ENCODE measurements at regions not wholly inside any gene's neighbourhood (a gene's known extent, or its start where the extent isn't known, plus 50 kb on each side); places are given as distances from the start of the nearest gene placed in this dataset.

DNA sequence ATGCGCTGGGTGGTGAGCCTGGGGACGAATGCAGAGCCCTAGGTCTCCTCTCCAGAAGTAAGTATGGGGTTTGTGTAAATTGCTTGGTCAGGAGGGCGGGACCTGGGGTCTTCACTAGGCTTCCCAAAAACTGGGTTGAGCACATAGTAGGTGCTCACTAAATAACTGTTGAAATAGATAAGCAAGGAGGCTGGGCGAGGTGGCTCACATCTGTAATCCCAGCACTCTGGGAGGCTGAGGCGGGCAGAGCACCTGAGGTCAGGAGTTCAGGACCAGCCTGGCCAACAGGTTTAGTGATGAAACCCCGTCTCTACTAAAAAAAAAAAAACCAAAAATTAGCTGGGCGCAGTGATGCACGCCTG is 163.9 kb upstream of the IER5L start:
- peaks cover 11% of the 10 kb centered on the region for H3K4me1 ChIP-seq (ENCODE audit: insufficient read depth, low read length)
- no peaks in the 10 kb centered on the region for H3K36me3 ChIP-seq (ENCODE audit: insufficient read depth, low read length)
- H3K27ac ChIP-seq (ENCODE audit: low read depth in 1 of 2, low read length in 2 of 2) = no peak overlapping the region
- no peak for ATAC-seq (ENCODE audit: poor library complexity)
- POLR2A ChIA-PET = no interaction called here
- Mint-ChIP-seq H3K4me3 (no peak overlapping the region), H3K36me3 (ENCODE audit: low read depth) (no peaks in the 10 kb centered on the region), H3K27ac (no peak overlapping the region), H3K27me3 (no peaks in the 10 kb centered on the region), H3K9me3 (no peaks in the 10 kb centered on the region), H3K4me1 (ENCODE audit: low read depth) (peaks cover under 1% of the 10 kb centered on the region)
- DNase-seq = no peak
- no peaks in the 10 kb centered on the region for H3K9me3 ChIP-seq (ENCODE audit: control insufficient read depth in 1 of 2, insufficient read depth in 1 of 2, low read length in 2 of 2)
- no peak overlapping the region for H3K4me3 ChIP-seq (ENCODE audit: low read length)
- intact Hi-C loops (cut with DNase I, micrococcal nuclease) = no loop called here
- TF ChIP-seq, protein P1, sequence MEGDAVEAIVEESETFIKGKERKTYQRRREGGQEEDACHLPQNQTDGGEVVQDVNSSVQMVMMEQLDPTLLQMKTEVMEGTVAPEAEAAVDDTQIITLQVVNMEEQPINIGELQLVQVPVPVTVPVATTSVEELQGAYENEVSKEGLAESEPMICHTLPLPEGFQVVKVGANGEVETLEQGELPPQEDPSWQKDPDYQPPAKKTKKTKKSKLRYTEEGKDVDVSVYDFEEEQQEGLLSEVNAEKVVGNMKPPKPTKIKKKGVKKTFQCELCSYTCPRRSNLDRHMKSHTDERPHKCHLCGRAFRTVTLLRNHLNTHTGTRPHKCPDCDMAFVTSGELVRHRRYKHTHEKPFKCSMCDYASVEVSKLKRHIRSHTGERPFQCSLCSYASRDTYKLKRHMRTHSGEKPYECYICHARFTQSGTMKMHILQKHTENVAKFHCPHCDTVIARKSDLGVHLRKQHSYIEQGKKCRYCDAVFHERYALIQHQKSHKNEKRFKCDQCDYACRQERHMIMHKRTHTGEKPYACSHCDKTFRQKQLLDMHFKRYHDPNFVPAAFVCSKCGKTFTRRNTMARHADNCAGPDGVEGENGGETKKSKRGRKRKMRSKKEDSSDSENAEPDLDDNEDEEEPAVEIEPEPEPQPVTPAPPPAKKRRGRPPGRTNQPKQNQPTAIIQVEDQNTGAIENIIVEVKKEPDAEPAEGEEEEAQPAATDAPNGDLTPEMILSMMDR (IDR thresholded peaks at IDR 0.05) = no peak
- no peaks in the 10 kb centered on the region for H3K27me3 ChIP-seq (ENCODE audit: control insufficient read depth in 1 of 2, insufficient read depth in 2 of 2, low read length in 2 of 2)
- CTCF ChIA-PET = no interaction called here

DNA sequence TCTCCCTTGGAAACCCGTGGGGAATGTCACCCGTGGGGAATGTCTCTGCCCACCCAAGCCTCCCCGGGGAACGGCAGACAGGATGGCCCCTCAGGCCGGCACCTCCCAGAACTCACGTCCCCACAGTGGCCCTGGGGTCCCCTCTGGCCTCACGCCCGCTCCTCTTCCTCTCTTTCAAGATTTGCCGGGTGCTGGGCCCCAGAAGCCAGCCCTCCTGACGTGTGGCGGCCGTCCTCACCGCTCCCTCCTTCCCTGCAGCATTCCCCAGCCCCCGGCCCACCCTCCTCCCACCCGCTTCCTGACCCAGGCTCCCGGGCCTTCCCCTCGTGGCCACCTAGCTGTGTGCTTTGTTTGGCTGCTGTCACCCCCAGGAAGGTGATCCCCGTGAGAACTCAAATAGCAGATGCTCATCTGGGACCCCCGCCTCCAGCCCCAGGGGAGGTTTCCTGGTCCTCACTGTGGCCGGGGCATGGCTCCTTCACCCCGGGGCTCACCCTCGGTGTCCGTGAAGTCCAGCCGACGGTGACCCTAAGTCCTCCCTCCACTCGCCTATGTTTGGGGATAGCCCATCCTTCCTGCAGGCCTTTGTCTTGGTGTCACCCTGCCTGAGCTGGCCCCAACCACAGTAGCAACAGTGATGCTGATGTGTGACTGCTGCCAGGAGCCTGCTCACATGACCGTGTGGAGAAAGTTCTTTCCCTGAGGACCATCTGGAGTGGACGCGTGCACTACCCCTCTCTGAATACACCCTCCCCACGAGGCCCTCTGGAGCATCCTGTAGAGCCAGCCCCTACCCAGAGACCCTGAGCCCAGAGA is 163.3 kb upstream of the IER5L start:
- ChIA-PET CTCF (no interaction called here), POLR2A (no interaction called here)
- Mint-ChIP-seq H3K4me3 (no peak overlapping the region), H3K36me3 (ENCODE audit: low read depth) (no peaks in the 10 kb centered on the region), H3K9me3 (no peaks in the 10 kb centered on the region), H3K27me3 (no peaks in the 10 kb centered on the region), H3K27ac (no peak overlapping the region), H3K4me1 (ENCODE audit: low read depth) (peaks cover 6% of the 10 kb centered on the region)
- intact Hi-C loops (cut with DNase I, micrococcal nuclease) = no loop called here
- TF ChIP-seq, protein P1 (IDR thresholded peaks at IDR 0.05) = no peak
- H3K36me3 ChIP-seq (ENCODE audit: insufficient read depth, low read length) = no peaks in the 10 kb centered on the region
- no peak overlapping the region for H3K4me3 ChIP-seq (ENCODE audit: low read length)
- DNase-seq (no peak), ATAC-seq (ENCODE audit: poor library complexity) (no peak)
- no peak overlapping the region for H3K27ac ChIP-seq (ENCODE audit: low read depth in 1 of 2, low read length in 2 of 2)
- no peaks in the 10 kb centered on the region for H3K27me3 ChIP-seq (ENCODE audit: control insufficient read depth in 1 of 2, insufficient read depth in 2 of 2, low read length in 2 of 2)
- H3K9me3 ChIP-seq (ENCODE audit: control insufficient read depth in 1 of 2, insufficient read depth in 1 of 2, low read length in 2 of 2) = no peaks in the 10 kb centered on the region
- peaks cover 11% of the 10 kb centered on the region for H3K4me1 ChIP-seq (ENCODE audit: insufficient read depth, low read length)

DNA sequence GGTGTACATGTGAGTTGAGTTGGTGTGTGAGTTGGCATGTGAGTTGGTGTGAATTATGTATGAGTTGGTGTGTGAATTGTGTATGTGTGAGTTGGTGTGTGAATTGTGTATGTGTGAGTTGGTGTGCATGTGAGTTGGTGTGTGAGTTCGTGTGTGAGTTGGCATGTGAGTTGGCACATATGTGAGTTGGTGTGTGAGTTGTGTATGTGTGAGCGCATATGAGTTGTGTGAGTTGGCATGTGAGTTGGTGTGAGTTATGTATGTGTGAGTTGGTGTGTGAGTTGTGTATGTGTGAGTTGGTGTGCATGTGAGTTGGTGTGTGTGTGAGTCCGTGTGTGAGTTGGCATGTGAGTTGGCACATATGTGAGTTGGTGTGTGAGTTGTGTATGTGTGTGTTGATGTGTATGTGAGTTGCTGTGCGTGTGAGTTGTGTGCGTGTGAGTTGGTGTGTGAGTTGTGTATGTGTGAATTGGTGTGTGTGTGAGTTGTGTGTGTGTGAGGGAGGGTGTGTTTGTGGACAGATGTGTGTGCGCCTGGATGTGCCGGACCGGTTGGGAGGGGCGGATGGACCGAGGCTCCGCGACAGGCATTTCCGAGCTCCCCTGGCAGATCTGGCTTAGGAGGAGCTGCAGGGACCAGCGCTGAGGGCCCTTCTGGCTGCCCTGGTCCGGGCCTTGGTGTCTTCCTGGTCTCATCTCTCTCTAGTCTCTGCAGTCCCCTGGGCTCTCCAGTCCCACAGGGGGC is 162.5 kb upstream of the IER5L start:
- Mint-ChIP-seq H3K4me3 (no peak overlapping the region), H3K9me3 (no peaks in the 10 kb centered on the region), H3K27me3 (no peaks in the 10 kb centered on the region), H3K4me1 (ENCODE audit: low read depth) (peaks cover 12% of the 10 kb centered on the region), H3K27ac (no peak overlapping the region), H3K36me3 (ENCODE audit: low read depth) (no peaks in the 10 kb centered on the region)
- DNase-seq (no peak), ATAC-seq (ENCODE audit: poor library complexity) (no peak)
- Histone ChIP-seq H3K4me1 (ENCODE audit: insufficient read depth, low read length) (peaks cover 19% of the 10 kb centered on the region), H3K27me3 (ENCODE audit: control insufficient read depth in 1 of 2, insufficient read depth in 2 of 2, low read length in 2 of 2) (no peaks in the 10 kb centered on the region), H3K27ac (ENCODE audit: low read depth in 1 of 2, low read length in 2 of 2) (no peak overlapping the region), H3K36me3 (ENCODE audit: insufficient read depth, low read length) (no peaks in the 10 kb centered on the region), H3K9me3 (ENCODE audit: control insufficient read depth in 1 of 2, insufficient read depth in 1 of 2, low read length in 2 of 2) (no peaks in the 10 kb centered on the region), H3K4me3 (ENCODE audit: low read length) (no peak overlapping the region)
- ChIA-PET POLR2A (no interaction called here), CTCF (no interaction called here)
- intact Hi-C loops (cut with DNase I, micrococcal nuclease) = no loop called here
- TF ChIP-seq, protein P1 (IDR thresholded peaks at IDR 0.05) = no peak

Measured in CD4-positive, alpha-beta T cell (primary cell).